ENCODE measurements at regions not wholly inside any gene's neighbourhood (a gene's known extent, or its start where the extent isn't known, plus 50 kb on each side); places are given as distances from the start of the nearest gene placed in this dataset.

- DNase-seq (ENCODE audit: low spot score): no peak
- no peak overlapping the region for H3K27ac ChIP-seq
- no peak overlapping the region for H3K4me3 ChIP-seq
- TF ChIP-seq CTCF (IDR thresholded peaks at IDR 0.05): no peak
Observed at GRCh38 chr6:81242624-81243023, 509.9 kb downstream of the TENT5A start.

- no peak for DNase-seq (ENCODE audit: low spot score)
- Histone ChIP-seq H3K4me3 (no peak overlapping the region), H3K27ac (no peak overlapping the region)
- TF ChIP-seq CTCF (IDR thresholded peaks at IDR 0.05): no peak
Observed at GRCh38 chr6:81241126-81242041, 511.1 kb downstream of the TENT5A start.

GRCh38 chr6:81238390-81238789 is 514.1 kb downstream of the TENT5A start:
- Histone ChIP-seq H3K4me3 (no peak overlapping the region), H3K27ac (no peak overlapping the region)
- DNase-seq (ENCODE audit: low spot score): no peak
- no peak for TF ChIP-seq CTCF (IDR thresholded peaks at IDR 0.05)

- H3K4me3 ChIP-seq: no peak overlapping the region
- no peak for TF ChIP-seq CTCF (IDR thresholded peaks at IDR 0.05)
- H3K27ac ChIP-seq: no peak overlapping the region
- no peak for DNase-seq (ENCODE audit: low spot score)
Observed at GRCh38 chr6:81237226-81237625, 515.3 kb downstream of the TENT5A start.

- Histone ChIP-seq H3K27ac (no peak overlapping the region), H3K4me3 (no peak overlapping the region)
- no peak for DNase-seq (ENCODE audit: low spot score)
- no peak for TF ChIP-seq CTCF (IDR thresholded peaks at IDR 0.05)
Observed at GRCh38 chr6:81235512-81235911, 517.0 kb downstream of the TENT5A start.

GRCh38 chr6:81233990-81234389 is 518.5 kb downstream of the TENT5A start:
- no peak for TF ChIP-seq CTCF (IDR thresholded peaks at IDR 0.05)
- H3K4me3 ChIP-seq: no peak overlapping the region
- no peak for DNase-seq (ENCODE audit: low spot score)
- no peak overlapping the region for H3K27ac ChIP-seq
